Activated T-cell treated with anti-CD3 and anti-CD28 coated beads, Interleukin-2, amount 50 U/mL, for 1 hour (primary cell): ENCODE measurements at regions not wholly inside any gene's neighbourhood (a gene's known extent, or its start where the extent isn't known, plus 50 kb on each side); places are given as distances from the start of the nearest gene placed in this dataset.
"Not testable (repeated sequence)": the region's sequence is repeated elsewhere in the genome, so short reads cannot be mapped to it uniquely, and the experiment has no call there.

ENCODE experiments used
- DNase-seq: peaks from one replicate; pipeline ENCODE4 v3.0.0-alpha.2; 2020

GRCh38 chr17:64723781-64724180, 61.7 kb upstream of the SMURF2 start:
- no peak for DNase-seq

GRCh38 chr17:64721556-64721955, 59.4 kb upstream of the SMURF2 start:
- not testable (repeated sequence) for DNase-seq

GRCh38 chr17:64720253-64720652, 58.1 kb upstream of the SMURF2 start:
- DNase-seq = not testable (repeated sequence)

GRCh38 chr17:64719517-64719916, 57.4 kb upstream of the SMURF2 start:
- DNase-seq = not testable (repeated sequence)

- not testable (repeated sequence) for DNase-seq
Measured at GRCh38 chr17:64718816-64719215, 56.7 kb upstream of the SMURF2 start.

- no peak for DNase-seq
Measured at GRCh38 chr17:64718058-64718457, 56.0 kb upstream of the SMURF2 start.

GRCh38 chr17:64716496-64716895, 54.4 kb upstream of the SMURF2 start:
- not testable (repeated sequence) for DNase-seq

- not testable (repeated sequence) for DNase-seq
Measured at GRCh38 chr17:64713786-64714185, 51.7 kb upstream of the SMURF2 start.

GRCh38 chr17:64712557-64713351, 50.6 kb upstream of the SMURF2 start:
- peak; percentile 59 for DNase-seq
